Esophagus squamous epithelium (tissue), 5 donors: ENCODE measurements at regions not wholly inside any gene's neighbourhood (a gene's known extent, or its start where the extent isn't known, plus 50 kb on each side); places are given as distances from the start of the nearest gene placed in this dataset.

ENCODE experiments used
- DNase-seq: peaks from one replicate; lab custom pipeline; 2025; lab: John Stamatoyannopoulos, UW
- H3K27ac ChIP-seq, 4 donors: fragments of 200-600 bp; sonication (generic); one replicate each; pipeline ENCODE4 v1.5.1; 2016 to 2019; ENCODE audit warnings: mild to moderate bottlenecking in 1 of 4
- H3K27me3 ChIP-seq, 4 donors: fragments of 200-600 bp; sonication (generic); 1 replicate in 3 of 4; 2 replicates in 1 of 4; pipeline versions ENCODE4 v1.5.1 to v1.6.0; 2017 to 2021; ENCODE audit warnings: antibody characterized with exemption in 1 of 4
- H3K36me3 ChIP-seq, 3 donors: fragments of 200-600 bp; sonication (generic); one replicate each; pipeline ENCODE4 v1.5.1; 2016 to 2019
- H3K4me1 ChIP-seq, 3 donors: fragments of 200-600 bp; sonication (generic); one replicate each; pipeline ENCODE4 v1.5.1; 2017 to 2019
- H3K4me3 ChIP-seq, 4 donors: fragments of 200-600 bp; sonication (generic); 1 replicate in 3 of 4; 2 replicates in 1 of 4; pipeline ENCODE4 v1.5.1; 2016 to 2019; ENCODE audit warnings: mild to moderate bottlenecking in 2 of 4, moderate library complexity in 1 of 4
- H3K9me3 ChIP-seq, 3 donors: fragments of 200-600 bp; sonication (generic); one replicate each; pipeline ENCODE4 v1.5.1; 2016 to 2019
- POLR2A ChIP-seq, 4 donors: fragments of 450-650 bp; IDR thresholded peaks; one replicate each; pipeline ENCODE4 v1.6.1; 2017; ENCODE audit warnings: antibody characterized with exemption in 4 of 4, mild to moderate bottlenecking in 4 of 4, moderate library complexity in 3 of 4
- WGBS, 2 donors: methylation state at CpG; one replicate each; pipeline ENCODE4 v1.1.5; 2018; 5-methylcytosine and 5-hydroxymethylcytosine counted together
- intact Hi-C: fragments of 100-400 bp; cut with DNase I; formaldehyde crosslinking; loops from one replicate; pipeline ENCODE4 v1.15.0; 2022
- TF ChIP-seq, protein P1 (sequence below), 6 experiments: fragments of 450-650 bp in 4 of 6; fragments of 200-600 bp in 2 of 6; sonication (generic) in 2 of 6; IDR thresholded peaks; one replicate each; pipeline ENCODE4 v1.5.1; 2016 to 2019; ENCODE audit warnings: antibody characterized with exemption in 6 of 6, mild to moderate bottlenecking in 4 of 6, moderate library complexity in 4 of 6
- donor health status: DM: yes; HTN: yes; CAD: no.

DNA sequence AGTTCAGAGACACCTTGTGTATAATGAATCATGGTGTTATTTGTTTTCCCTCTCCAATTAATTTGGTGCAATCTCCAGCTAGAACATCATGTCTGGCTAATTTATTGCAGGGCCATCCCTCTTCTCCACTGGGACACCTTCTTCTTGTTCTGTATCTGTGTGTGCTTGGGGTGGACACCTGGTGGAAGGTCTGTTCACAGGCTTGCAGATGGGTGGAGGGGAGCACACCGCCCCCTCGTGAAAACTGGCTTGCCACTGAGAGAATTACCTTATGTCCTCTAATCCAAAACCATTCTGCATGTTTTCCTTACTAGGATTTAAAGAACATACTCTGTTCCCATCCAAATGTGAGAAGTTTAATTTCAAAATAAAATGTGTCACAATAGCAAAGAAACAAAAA is 1160.4 kb upstream of the ZEB2 start:
- no peaks in the 10 kb centered on the region for H3K9me3 ChIP-seq
- no peak overlapping the region for H3K27ac ChIP-seq
- no peaks in the 10 kb centered on the region for H3K36me3 ChIP-seq
- TF ChIP-seq POLR2A (IDR thresholded peaks at IDR 0.05), result no peak
- TF ChIP-seq, protein P1, sequence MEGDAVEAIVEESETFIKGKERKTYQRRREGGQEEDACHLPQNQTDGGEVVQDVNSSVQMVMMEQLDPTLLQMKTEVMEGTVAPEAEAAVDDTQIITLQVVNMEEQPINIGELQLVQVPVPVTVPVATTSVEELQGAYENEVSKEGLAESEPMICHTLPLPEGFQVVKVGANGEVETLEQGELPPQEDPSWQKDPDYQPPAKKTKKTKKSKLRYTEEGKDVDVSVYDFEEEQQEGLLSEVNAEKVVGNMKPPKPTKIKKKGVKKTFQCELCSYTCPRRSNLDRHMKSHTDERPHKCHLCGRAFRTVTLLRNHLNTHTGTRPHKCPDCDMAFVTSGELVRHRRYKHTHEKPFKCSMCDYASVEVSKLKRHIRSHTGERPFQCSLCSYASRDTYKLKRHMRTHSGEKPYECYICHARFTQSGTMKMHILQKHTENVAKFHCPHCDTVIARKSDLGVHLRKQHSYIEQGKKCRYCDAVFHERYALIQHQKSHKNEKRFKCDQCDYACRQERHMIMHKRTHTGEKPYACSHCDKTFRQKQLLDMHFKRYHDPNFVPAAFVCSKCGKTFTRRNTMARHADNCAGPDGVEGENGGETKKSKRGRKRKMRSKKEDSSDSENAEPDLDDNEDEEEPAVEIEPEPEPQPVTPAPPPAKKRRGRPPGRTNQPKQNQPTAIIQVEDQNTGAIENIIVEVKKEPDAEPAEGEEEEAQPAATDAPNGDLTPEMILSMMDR (IDR thresholded peaks at IDR 0.05), result no peak
- intact Hi-C loops, result no loop called here
- WGBS, 2 donors, result 49 to 85% methylated on average over 2 of the region's 2 CpGs
- H3K4me1 ChIP-seq, result no peaks in the 10 kb centered on the region
- DNase-seq, result no peak
- H3K27me3 ChIP-seq, result no peaks in the 10 kb centered on the region
- H3K4me3 ChIP-seq, result no peak overlapping the region

DNA sequence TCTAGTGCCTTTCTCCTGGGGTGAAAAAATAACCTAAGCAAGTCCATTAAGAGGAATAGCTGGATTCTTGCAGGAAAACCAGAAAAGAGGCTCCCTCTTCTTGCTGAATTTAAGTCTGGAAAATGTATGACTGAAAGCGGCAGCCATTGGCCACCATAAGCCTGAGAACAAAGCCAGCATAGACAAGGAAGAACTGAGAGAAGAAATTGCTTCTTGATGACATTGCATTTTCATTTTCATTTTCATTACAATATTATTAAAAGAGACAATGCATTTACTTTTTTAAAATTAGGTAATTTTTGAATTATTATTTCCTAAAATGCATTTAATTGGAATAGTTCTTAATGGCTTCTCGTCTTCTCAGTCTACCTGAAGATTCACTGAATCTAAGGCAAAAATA is 1157.5 kb upstream of the ZEB2 start:
- H3K4me1 ChIP-seq, result no peaks in the 10 kb centered on the region
- no peaks in the 10 kb centered on the region for H3K27me3 ChIP-seq
- no peak overlapping the region for H3K27ac ChIP-seq
- TF ChIP-seq, protein P1 (IDR thresholded peaks at IDR 0.05), result no peak
- no peak for TF ChIP-seq POLR2A (IDR thresholded peaks at IDR 0.05)
- no peak for DNase-seq
- H3K4me3 ChIP-seq, result no peak overlapping the region
- WGBS, 2 donors, result 77 to 87% methylated on average over 2 of the region's 2 CpGs
- H3K36me3 ChIP-seq, result no peaks in the 10 kb centered on the region
- intact Hi-C loops, result no loop called here
- H3K9me3 ChIP-seq, result no peaks in the 10 kb centered on the region

- intact Hi-C loops, result no loop called here
- WGBS, 2 donors, result 59 to 71% methylated on average over 3 of the region's 3 CpGs
- DNase-seq, result no peak
- no peak overlapping the region for H3K4me3 ChIP-seq
- no peak for TF ChIP-seq POLR2A (IDR thresholded peaks at IDR 0.05)
- TF ChIP-seq, protein P1 (IDR thresholded peaks at IDR 0.05), result no peak
- no peaks in the 10 kb centered on the region for H3K36me3 ChIP-seq
- H3K9me3 ChIP-seq, result no peaks in the 10 kb centered on the region
- no peaks in the 10 kb centered on the region for H3K4me1 ChIP-seq
- no peaks in the 10 kb centered on the region for H3K27me3 ChIP-seq
- H3K27ac ChIP-seq, result no peak overlapping the region
Observed at GRCh38 chr2:145674705-145675104, 1154.8 kb upstream of the ZEB2 start.

GRCh38 chr2:145669301-145669700 is 1149.4 kb upstream of the ZEB2 start:
- TF ChIP-seq, protein P1 (IDR thresholded peaks at IDR 0.05), result no peak
- no peak for TF ChIP-seq POLR2A (IDR thresholded peaks at IDR 0.05)
- Histone ChIP-seq H3K4me1 (no peaks in the 10 kb centered on the region), H3K9me3 (no peaks in the 10 kb centered on the region), H3K27me3 (no peaks in the 10 kb centered on the region), H3K27ac (no peak overlapping the region), H3K4me3 (no peak overlapping the region), H3K36me3 (no peaks in the 10 kb centered on the region)
- intact Hi-C loops, result no loop called here
- no peak for DNase-seq
- WGBS, 2 donors, result 67 to 79% methylated on average over 1 of the region's 1 CpG

DNA sequence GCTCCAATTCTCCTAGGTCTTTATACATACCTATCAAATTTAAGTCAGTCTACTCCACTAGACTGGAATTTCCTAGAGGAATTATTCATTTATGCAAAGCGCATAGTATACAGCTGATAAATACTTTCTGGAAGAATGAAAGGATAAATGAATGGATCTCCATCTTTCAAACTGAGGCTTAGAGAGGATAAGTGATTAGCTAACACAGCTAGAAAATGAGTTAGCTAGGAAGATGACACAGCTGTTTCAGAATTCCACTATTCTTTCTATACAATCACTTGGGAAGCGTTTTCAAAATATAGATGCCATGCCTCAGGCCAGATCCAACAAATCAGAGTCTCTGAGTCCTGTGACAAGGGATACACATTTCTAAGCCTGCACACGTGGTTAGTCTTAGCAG is 1146.6 kb upstream of the ZEB2 start:
- DNase-seq, result no peak
- intact Hi-C loops, result no loop called here
- no peak for TF ChIP-seq POLR2A (IDR thresholded peaks at IDR 0.05)
- TF ChIP-seq, protein P1 (IDR thresholded peaks at IDR 0.05), result no peak
- 81 to 87% methylated on average over 3 of the region's 3 CpGs for WGBS, 2 donors
- no peaks in the 10 kb centered on the region for H3K36me3 ChIP-seq
- no peaks in the 10 kb centered on the region for H3K9me3 ChIP-seq
- no peak overlapping the region for H3K27ac ChIP-seq
- no peaks in the 10 kb centered on the region for H3K4me1 ChIP-seq
- no peak overlapping the region for H3K4me3 ChIP-seq
- no peaks in the 10 kb centered on the region for H3K27me3 ChIP-seq
